K562 (cell line): ENCODE measurements at regions not wholly inside any gene's neighbourhood (a gene's known extent, or its start where the extent isn't known, plus 50 kb on each side); places are given as distances from the start of the nearest gene placed in this dataset.

ENCODE experiments used
- ATAC-seq: fragments of 200-7000 bp; cut with Tn5 transposase; 3 replicates; pipeline ENCODE4 v1.9.1; 2020; ENCODE audit warnings: moderate library complexity
- BruUV-seq: library from RNA; stranded (reverse); fragments of 400-500 nt; replicated peaks from 2 replicates; lab custom pipeline; 2021; lab: Mats Ljungman, UMichigan
- CTCF ChIA-PET: fragments of 300-600 bp; formaldehyde crosslinking; extraction: SDS; loops from one replicate; lab custom pipeline; 2021; ENCODE audit warnings: low intra/inter-chr PET ratio; lab: Yijun Ruan, JAX
- POLR2A ChIA-PET: fragments of 300-600, 350-650 bp; sonication (Branson Sonifier 250); formaldehyde crosslinking; extraction: SDS; loops from one replicate; lab custom pipeline; 2021; ENCODE audit warnings: antibody characterized with exemption, inconsistent platforms; lab: Yijun Ruan, JAX
- DNase-seq, 4 experiments: peaks; one replicate each; pipeline versions ENCODE4 v3.0.0 to v3.0.0-alpha.2; 2011 to 2018; ENCODE audit warnings: low spot score in 3 of 4, mixed read lengths in 3 of 4; ENCODE audit errors: extremely low read depth in 1 of 4
- FAIRE-seq: peaks from 2 replicates; lab custom pipeline; 2011; peaks lifted over from hg19 to GRCh38; lab: Jason Lieb, UNC
- H2AFZ ChIP-seq: 2 replicates; pipeline ENCODE4 v1.6.0; 2011; ENCODE audit warnings: low read depth, low read length, control low read depth, inconsistent platforms
- H3K27ac ChIP-seq: fragments of 200-600 bp; 3 replicates; pipeline ENCODE4 v1.8.0; 2011; ENCODE audit warnings: low read depth, mild to moderate bottlenecking, control low read depth, inconsistent platforms, low read length, moderate library complexity, mixed read lengths; ENCODE audit errors: extremely low read depth
- H3K27me3 ChIP-seq, 2 experiments: fragments of 300-600 bp in 1 of 2; 2 replicates in 1 of 2; 3 replicates in 1 of 2; pipeline versions ENCODE4 v1.6.0 to v1.8.0; 2011; ENCODE audit warnings: inconsistent platforms in 2 of 2, low read length in 2 of 2, mild to moderate bottlenecking in 1 of 2, mixed read lengths in 1 of 2, moderate library complexity in 1 of 2; ENCODE audit not compliant: control insufficient read depth in 2 of 2, insufficient read depth in 2 of 2
- H3K36me3 ChIP-seq: fragments of 300-600 bp; 3 replicates; pipeline ENCODE4 v1.8.0; 2011; ENCODE audit warnings: mild to moderate bottlenecking, low read length, inconsistent platforms; ENCODE audit not compliant: control insufficient read depth, insufficient read depth
- H3K4me1 ChIP-seq, 2 experiments: fragments of 200-600 bp in 1 of 2; replicated peaks in 1 of 2; 2 replicates in 1 of 2; 3 replicates in 1 of 2; pipeline versions ENCODE4 v1.5.1 to v1.8.0; 2011; ENCODE audit warnings: inconsistent platforms in 2 of 2, low read length in 2 of 2, mild to moderate bottlenecking in 1 of 2, mixed read lengths in 1 of 2, moderate library complexity in 1 of 2; ENCODE audit not compliant: control insufficient read depth in 2 of 2, insufficient read depth in 2 of 2
- H3K4me2 ChIP-seq: 2 replicates; pipeline ENCODE4 v1.6.1; 2011; ENCODE audit warnings: low read length, control low read depth, inconsistent platforms, mixed read lengths; ENCODE audit not compliant: insufficient read depth
- H3K4me3 ChIP-seq: fragments of 200-600 bp; sonication (generic), shearing (Covaris generic); 2 replicates; pipeline ENCODE4 v1.5.1; 2016; ENCODE audit warnings: control low read depth, inconsistent platforms
- H3K79me2 ChIP-seq: fragments of 200-600 bp; 3 replicates; pipeline ENCODE4 v1.8.0; 2011; ENCODE audit warnings: low read length, inconsistent platforms; ENCODE audit not compliant: control insufficient read depth, insufficient read depth
- H3K9ac ChIP-seq, 2 experiments: 2 replicates each; pipeline versions ENCODE4 v1.6.0 to v1.6.1; 2011; ENCODE audit warnings: low read depth in 2 of 2, low read length in 2 of 2, control low read depth in 1 of 2, inconsistent platforms in 1 of 2, mild to moderate bottlenecking in 1 of 2, mixed read lengths in 1 of 2; ENCODE audit not compliant: insufficient read depth in 1 of 2
- H3K9me1 ChIP-seq: one replicate; pipeline ENCODE4 v1.6.0; 2011; ENCODE audit warnings: inconsistent platforms, mild to moderate bottlenecking, low read length, moderate library complexity; ENCODE audit not compliant: control insufficient read depth, insufficient read depth
- H3K9me3 ChIP-seq: replicated peaks from 2 replicates; pipeline ENCODE4 v1.5.1; 2011; ENCODE audit warnings: low read depth, low read length, inconsistent platforms; ENCODE audit not compliant: control insufficient read depth, insufficient read depth
- H4K20me1 ChIP-seq: replicated peaks from 2 replicates; pipeline ENCODE4 v1.6.1; 2011; ENCODE audit warnings: low read length, inconsistent platforms, mixed read lengths; ENCODE audit not compliant: control insufficient read depth, insufficient read depth
- ATF3 ChIP-seq, 2 experiments: fragments of 450-650 bp in 1 of 2; sonication (generic) in 1 of 2; formaldehyde crosslinking in 1 of 2; IDR thresholded peaks in 1 of 2; conservative IDR thresholded peaks in 1 of 2; 2 replicates each; pipeline versions ENCODE4 v1.6.1 to v1.8.1; 2016 to 2023; ENCODE audit warnings: mild to moderate bottlenecking in 2 of 2, moderate library complexity in 2 of 2, inconsistent platforms in 1 of 2, missing genetic modification reagents in 1 of 2
- GTF2E2 ChIP-seq: fragments of 200-800 bp; sonication (Bioruptor generic); IDR thresholded peaks from 2 replicates; pipeline ENCODE4 v1.6.1; 2016; ENCODE audit warnings: missing genetic modification characterization, missing compliant biosample characterization
- HNRNPLL ChIP-seq: fragments of 200-400 bp; formaldehyde crosslinking; IDR thresholded peaks from 2 replicates; pipeline ENCODE4 v1.6.1; 2017; ENCODE audit warnings: low read length, low read depth, mild to moderate bottlenecking; ENCODE audit not compliant: poor library complexity, severe bottlenecking
- IRF2 ChIP-seq: sonication (generic); formaldehyde crosslinking; IDR thresholded peaks from 2 replicates; pipeline ENCODE4 v1.8.1; 2022; ENCODE audit warnings: mild to moderate bottlenecking, missing genetic modification reagents
- KDM5B ChIP-seq: fragments of 200-600 bp; sonication (generic); IDR thresholded peaks from 2 replicates; pipeline ENCODE4 v1.6.1; 2012; ENCODE audit warnings: low read depth, mild to moderate bottlenecking, moderate library complexity, low read length, control low read depth, inconsistent platforms; ENCODE audit not compliant: insufficient replicate concordance
- LCOR ChIP-seq: sonication (generic); formaldehyde crosslinking; IDR thresholded peaks from 2 replicates; pipeline ENCODE4 v1.8.0; 2022; ENCODE audit warnings: mild to moderate bottlenecking, missing genetic modification reagents
- MTA3 ChIP-seq: fragments of 450-650 bp; formaldehyde crosslinking; IDR thresholded peaks from 2 replicates; pipeline ENCODE4 v1.6.1; 2017; ENCODE audit warnings: mild to moderate bottlenecking, borderline replicate concordance
- NCOA6 ChIP-seq: fragments of 450-650 bp; IDR thresholded peaks from 2 replicates; pipeline ENCODE4 v1.6.1; 2017; ENCODE audit warnings: mild to moderate bottlenecking
- NUFIP1 ChIP-seq: fragments of 450-650 bp; IDR thresholded peaks from 2 replicates; pipeline ENCODE4 v1.6.1; 2018; ENCODE audit not compliant: partially characterized antibody
- PHF8 ChIP-seq: fragments of 200-600 bp; sonication (generic); IDR thresholded peaks from 2 replicates; pipeline ENCODE4 v1.6.1; 2012; ENCODE audit warnings: mixed run types, mild to moderate bottlenecking, inconsistent platforms, low read length, moderate library complexity, borderline replicate concordance
- RFX1 ChIP-seq: fragments of 450-650 bp; IDR thresholded peaks from 2 replicates; pipeline ENCODE4 v1.6.1; 2016; ENCODE audit warnings: mild to moderate bottlenecking, moderate library complexity
- SAFB2 ChIP-seq: fragments of 200-400 bp; formaldehyde crosslinking; IDR thresholded peaks from 2 replicates; pipeline ENCODE4 v1.6.1; 2018; ENCODE audit warnings: borderline replicate concordance, low read length, low read depth, moderate library complexity; ENCODE audit not compliant: severe bottlenecking
- SIX5 ChIP-seq, 2 experiments: IDR thresholded peaks; 2 replicates each; pipeline ENCODE4 v1.6.1; 2011; ENCODE audit warnings: low read length in 2 of 2, borderline replicate concordance in 1 of 2, low read depth in 1 of 2, mild to moderate bottlenecking in 1 of 2, moderate library complexity in 1 of 2; ENCODE audit not compliant: insufficient read depth in 1 of 2
- TCF3 ChIP-seq: sonication (generic); formaldehyde crosslinking; IDR thresholded peaks from 2 replicates; pipeline ENCODE4 v1.4.0; 2020; ENCODE audit warnings: mild to moderate bottlenecking, missing genetic modification reagents
- VEZF1 ChIP-seq: fragments of 200-800 bp; sonication (Bioruptor generic); IDR thresholded peaks from 2 replicates; pipeline ENCODE4 v1.6.1; 2017; ENCODE audit warnings: missing genetic modification characterization, missing compliant biosample characterization
- ZBTB43 ChIP-seq: sonication (generic); formaldehyde crosslinking; IDR thresholded peaks from 2 replicates; pipeline ENCODE4 v1.8.0; 2023; ENCODE audit warnings: mild to moderate bottlenecking, missing genetic modification reagents
- ZNF224 ChIP-seq: sonication (generic); formaldehyde crosslinking; IDR thresholded peaks from 2 replicates; pipeline ENCODE4 v1.8.0; 2022; ENCODE audit warnings: mild to moderate bottlenecking, missing genetic modification reagents
- ZNF76 ChIP-seq: fragments of 250-450 bp; sonication (Bioruptor Pico); IDR thresholded peaks from 2 replicates; pipeline ENCODE4 v1.4.0; 2020; ENCODE audit warnings: mild to moderate bottlenecking, moderate library complexity, borderline replicate concordance
- ZSCAN29 ChIP-seq: fragments of 450-650 bp; IDR thresholded peaks from 2 replicates; pipeline ENCODE4 v1.6.1; 2017
- WGBS: fragments of 100-300 bp; shearing (Covaris generic); methylation state at CpG from one replicate; pipeline ENCODE4 v1.1.6; 2016; ENCODE audit warnings: low coverage, mixed read lengths; ENCODE audit not compliant: insufficient coverage; ENCODE audit errors: missing lambda C conversion rate; 5-methylcytosine and 5-hydroxymethylcytosine counted together
- in situ Hi-C: fragments of 300-500 bp; cut with MboI; formaldehyde crosslinking; loops from 4 replicates; pipeline ENCODE4 v1.15.0; 2018; ENCODE audit warnings: inconsistent platforms, mixed read lengths
- intact Hi-C: fragments of 100-400 bp; cut with micrococcal nuclease; formaldehyde crosslinking; loops from 2 replicates; pipeline ENCODE4 v1.14.2; 2022

- no peak for TF ChIP-seq VEZF1 (CRISPR knock-in tag)
- no peak for TF ChIP-seq SAFB2
- TF ChIP-seq HNRNPLL, result no peak
- TF ChIP-seq KDM5B, result no peak
- TF ChIP-seq TCF3 (CRISPR knock-in tag), result no peak
- TF ChIP-seq MTA3, result no peak
- no peak for TF ChIP-seq PHF8
- TF ChIP-seq RFX1, result no peak
- no peak for TF ChIP-seq IRF2 (CRISPR knock-in tag)
- TF ChIP-seq ZNF224 (CRISPR knock-in tag), result no peak
Observed at GRCh38 chr21:41620982-41621381, 113.0 kb upstream of the TMPRSS2 start (continued).

GRCh38 chr21:41620541-41620940 is 112.6 kb upstream of the TMPRSS2 start:
- BruUV-seq, result no TSS peak
- in situ Hi-C loops, result no loop called here
- CTCF ChIA-PET, result no interaction called here
- TF ChIP-seq ZBTB43 (no peak), PHF8 (no peak), NUFIP1 (no peak), GTF2E2 (tag) (no peak), ATF3 (IDR thresholded peaks at IDR 0.05) (no peak), ATF3 (CRISPR knock-in tag; conservative IDR thresholded peaks at IDR 0.05) (no peak), LCOR (CRISPR knock-in tag) (no peak), SIX5 (IDR thresholded peaks at IDR 0.05; ENCODE audit: borderline replicate concordance in 1 of 2, insufficient read depth in 1 of 2, low read depth in 1 of 2, low read length in 2 of 2) (no peak), ZNF76 (CRISPR knock-in tag) (no peak), IRF2 (CRISPR knock-in tag) (no peak), ZSCAN29 (no peak), NCOA6 (no peak)

More at GRCh38 chr21:41620541-41620940, 112.6 kb upstream of the TMPRSS2 start:
- Histone ChIP-seq H3K4me1 (no peaks in the 10 kb centered on the region), H3K79me2 (no peaks in the 10 kb centered on the region), H3K27me3 (peaks cover 26 to 51% of the 10 kb centered on the region in 2 experiments), H4K20me1 (peaks cover 3% of the 10 kb centered on the region; the same call in 1 of the 2 replicates), H3K4me2 (no peak overlapping the region), H3K9me3 (no peaks in the 10 kb centered on the region), H2AFZ (no peak overlapping the region), H3K9ac (no peak overlapping the region), H3K4me3 (no peak overlapping the region), H3K9me1 (no peaks in the 10 kb centered on the region), H3K36me3 (no peaks in the 10 kb centered on the region), H3K27ac (no peak overlapping the region)
- WGBS, result 0% methylated on average over 6 of the region's 6 CpGs
- ATAC-seq (no peak), DNase-seq (no peak), FAIRE-seq (no peak)
- POLR2A ChIA-PET, result interaction anchor here (0.6 kb wide), 2 partner anchors 24 to 79 kb away, joined by 3 read pairs; no protein-coding TSS in a partner anchor
- intact Hi-C loops, result no loop called here
